ENCODE measurements at regions not wholly inside any gene's neighbourhood (a gene's known extent, or its start where the extent isn't known, plus 50 kb on each side); places are given as distances from the start of the nearest gene placed in this dataset.
"Not testable (repeated sequence)": the region's sequence is repeated elsewhere in the genome, so short reads cannot be mapped to it uniquely, and the experiment has no call there.

DNA sequence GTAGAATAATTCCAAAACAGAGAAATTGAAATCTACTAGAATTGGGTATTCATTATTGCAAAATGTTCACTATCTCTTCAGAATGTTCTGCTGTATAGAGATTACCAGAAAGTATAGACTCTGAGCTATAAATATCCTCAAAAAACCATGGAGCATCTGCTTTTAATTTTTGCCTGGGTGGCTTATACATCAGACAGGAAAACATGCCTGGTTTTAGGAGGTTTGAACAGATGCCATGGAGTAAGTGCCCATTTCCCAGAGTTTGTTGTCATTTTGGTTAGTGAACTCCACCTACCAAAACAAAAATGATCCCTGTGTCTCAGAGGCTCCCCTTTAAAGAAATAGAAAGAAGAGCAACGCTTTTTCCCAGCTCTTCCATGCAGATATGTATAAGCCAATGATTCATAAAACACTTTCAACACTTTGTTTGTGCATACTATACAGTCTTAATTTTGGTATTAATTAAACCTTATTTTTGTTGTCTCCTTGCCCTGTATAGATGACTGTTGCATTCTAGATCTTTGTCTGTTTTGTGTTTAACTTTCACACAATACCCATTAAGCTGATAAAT, 68.7 kb downstream of the MEPE start:
- DNase-seq (ENCODE audit: low read depth) = no peak

- DNase-seq (ENCODE audit: low read depth) = no peak
Measured at GRCh38 chr4:87904639-87905160, 70.8 kb upstream of the SPP1 start.

- no peak for DNase-seq (ENCODE audit: low read depth)
Measured at GRCh38 chr4:87908336-87908735, 67.2 kb upstream of the SPP1 start.

DNA sequence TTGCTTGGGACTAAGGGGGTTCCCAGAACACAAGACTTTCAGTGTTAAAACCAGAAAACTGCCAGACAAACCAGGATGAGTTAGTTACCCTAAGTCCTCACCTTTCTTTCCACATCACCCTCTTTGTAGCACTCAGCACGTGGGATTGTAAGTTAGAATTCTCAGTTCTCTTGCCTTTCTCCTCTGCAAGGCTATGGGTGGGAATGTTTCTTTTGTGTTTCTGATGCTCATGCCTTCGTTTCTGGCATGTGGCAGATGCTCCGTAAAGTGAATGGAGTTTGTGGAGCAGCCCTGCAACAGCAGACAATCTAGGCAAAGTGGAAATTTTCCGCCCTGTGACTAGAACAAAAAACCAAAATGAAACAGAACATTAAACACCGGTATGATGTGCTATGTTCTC, 64.7 kb upstream of the SPP1 start:
- DNase-seq (ENCODE audit: low read depth) = no peak

DNA sequence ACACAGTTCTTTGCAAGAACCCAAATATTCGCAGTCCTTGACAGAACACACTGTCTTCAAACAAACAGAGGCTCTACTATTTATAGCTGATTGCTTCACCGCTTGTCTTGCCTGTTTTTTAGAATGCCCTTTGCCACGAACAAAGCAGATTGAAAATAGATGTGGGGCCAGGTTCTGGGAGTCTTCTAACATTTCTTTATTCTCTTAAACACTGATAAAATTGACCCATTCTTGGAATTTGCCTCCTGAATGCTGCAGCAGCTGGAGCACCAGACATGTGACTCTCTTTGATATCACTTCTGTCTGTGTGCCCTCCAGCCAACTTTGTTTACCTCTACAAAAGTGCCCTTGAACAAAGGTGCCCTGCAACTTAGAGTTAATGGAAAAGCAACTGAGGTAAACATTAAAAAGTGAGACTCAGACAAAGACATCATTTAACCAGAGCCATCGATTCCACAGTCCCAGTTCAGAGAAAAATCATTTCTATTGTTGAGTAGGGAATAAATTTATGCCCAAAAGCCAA, 64.2 kb upstream of the SPP1 start:
- no peak for DNase-seq (ENCODE audit: low read depth)

DNA sequence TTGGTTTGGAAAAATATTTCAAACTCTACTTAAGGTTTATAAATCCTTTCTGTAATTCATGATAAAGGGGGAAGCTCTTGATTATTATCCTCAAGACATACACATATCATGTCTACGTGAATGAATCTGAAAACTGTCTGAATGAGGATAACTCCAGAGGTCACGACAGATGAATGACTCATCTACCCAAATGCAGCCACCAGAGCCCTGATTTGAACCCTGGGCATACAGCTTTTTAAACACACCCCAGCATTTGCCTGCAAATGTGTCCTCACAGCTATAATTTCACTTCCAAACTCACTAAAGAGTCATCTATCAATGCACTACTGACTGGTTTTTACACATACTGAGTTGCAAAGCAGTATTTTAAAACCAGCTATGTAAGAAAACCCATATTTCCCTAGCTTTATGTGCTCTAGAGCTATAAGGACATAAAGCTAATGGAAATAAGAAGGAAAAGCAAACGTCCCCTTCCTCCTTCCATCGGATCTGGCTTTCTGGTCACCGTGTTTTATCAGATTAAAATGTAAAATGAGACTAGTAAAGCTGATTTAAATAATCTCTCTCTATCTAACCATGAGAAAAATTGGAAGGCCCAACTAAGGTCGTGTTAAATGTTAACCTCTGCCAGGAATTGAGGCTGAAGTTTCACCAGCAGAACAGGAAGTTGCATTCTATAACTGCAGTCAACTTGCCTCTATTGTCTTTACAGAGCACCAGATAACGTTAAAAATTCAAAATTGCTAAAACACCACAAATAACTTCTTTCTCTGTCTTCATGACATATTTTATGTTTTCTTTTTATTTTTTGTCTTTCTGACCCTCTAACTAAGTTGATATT, 63.1 kb upstream of the SPP1 start:
- peak; percentile 2 for DNase-seq (ENCODE audit: low read depth)

DNA sequence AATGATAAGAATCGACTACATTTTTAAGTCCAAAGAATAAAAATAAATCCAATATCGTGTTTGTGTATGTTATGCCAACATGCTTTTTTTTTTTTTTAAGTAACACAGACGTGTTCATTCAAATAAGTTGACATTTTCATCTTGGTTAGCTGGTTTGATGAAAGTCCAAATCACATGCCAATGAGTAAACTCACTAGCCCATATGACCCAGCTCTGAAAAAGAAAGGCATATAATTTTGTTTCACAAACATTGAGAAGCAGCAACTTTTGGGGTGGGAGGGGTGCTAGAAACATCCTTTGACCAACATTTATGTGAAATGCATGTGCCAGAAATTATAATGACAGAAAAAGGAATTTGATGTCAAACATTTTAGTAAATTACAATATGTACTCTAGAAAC, 61.6 kb upstream of the SPP1 start:
- DNase-seq (ENCODE audit: low read depth) = peak; percentile 5

DNA sequence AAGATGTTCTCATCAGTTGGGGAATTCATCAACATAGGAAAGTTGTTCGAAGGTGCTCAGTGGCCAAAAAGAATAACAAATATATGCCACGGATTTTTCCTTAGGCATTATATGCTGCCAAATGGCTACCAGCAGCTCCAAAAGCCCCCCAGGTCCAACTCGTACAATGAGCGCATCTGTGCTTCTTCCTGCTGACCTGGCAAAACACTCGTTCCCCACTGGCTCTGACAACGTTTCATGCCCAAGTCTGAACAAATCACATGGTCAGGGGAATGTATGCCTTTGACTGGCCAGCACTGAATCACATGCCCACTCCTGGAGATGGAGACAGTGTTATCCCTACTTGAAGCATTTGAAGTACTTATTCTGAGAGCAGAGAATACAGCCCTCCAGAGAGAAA, 59.9 kb upstream of the SPP1 start:
- no peak for DNase-seq (ENCODE audit: low read depth)

- peak; percentile 7 for DNase-seq (ENCODE audit: low read depth)
Measured at GRCh38 chr4:87916626-87917025, 58.9 kb upstream of the SPP1 start.

GRCh38 chr4:87917911-87918310, 57.6 kb upstream of the SPP1 start:
- not testable (repeated sequence) for DNase-seq (ENCODE audit: low read depth)

DNA sequence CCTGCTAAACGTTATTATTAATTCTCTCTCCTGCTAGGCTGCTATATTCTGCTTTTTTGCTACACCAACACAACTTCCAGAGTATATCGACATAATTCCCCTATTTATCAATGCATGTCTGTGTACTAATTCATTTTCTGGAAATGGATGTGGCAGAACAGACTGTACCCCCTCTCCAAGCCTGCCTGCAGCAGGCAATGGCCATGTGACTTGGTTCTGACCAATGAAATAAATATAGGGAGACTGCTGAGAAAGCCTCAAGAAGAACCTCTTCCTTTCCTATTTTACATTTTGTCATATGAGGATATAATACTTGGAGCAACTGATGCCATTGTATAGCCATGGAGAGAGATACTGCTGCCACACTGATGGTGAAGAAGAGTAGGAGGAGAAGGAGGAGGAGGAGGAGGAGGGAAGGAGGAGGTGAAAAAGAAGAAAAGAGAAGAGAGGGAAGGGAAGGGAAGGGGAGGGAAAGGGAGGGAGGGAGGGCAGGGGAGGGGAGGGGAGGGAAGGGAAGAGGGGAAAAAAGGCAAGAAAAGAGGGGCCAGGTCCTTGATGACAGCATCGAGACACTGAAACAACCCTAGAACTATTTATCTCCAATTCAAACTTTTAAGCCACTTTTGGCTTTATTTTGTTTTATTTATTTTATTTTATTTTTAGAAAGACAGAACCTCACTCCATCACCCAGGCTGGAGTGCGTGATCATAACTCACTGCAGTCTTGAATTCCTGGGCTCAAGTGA, 57.0 kb upstream of the SPP1 start:
- no peak for DNase-seq (ENCODE audit: low read depth)

DNA sequence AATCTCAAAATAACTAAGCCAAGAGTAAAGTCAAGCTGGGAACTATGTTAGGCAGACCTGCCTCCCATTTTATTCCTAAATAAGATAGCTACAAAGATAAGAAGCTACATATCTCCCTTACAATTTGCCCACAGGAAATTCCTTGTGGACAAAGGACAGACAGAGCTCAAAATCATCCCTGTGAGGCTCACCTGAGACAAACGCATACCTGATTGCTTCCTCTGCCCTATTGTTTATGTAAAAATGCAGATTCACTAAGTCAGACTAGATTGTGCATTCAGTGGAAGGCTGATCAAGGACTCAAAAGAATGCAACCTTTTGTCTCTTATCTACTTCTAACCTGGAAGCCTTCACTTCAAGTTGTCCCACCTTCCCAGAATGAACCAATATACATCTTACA, 56.2 kb upstream of the SPP1 start:
- not testable (repeated sequence) for DNase-seq (ENCODE audit: low read depth)

- DNase-seq (ENCODE audit: low read depth) = no peak
Measured at GRCh38 chr4:87919941-87920340, 55.6 kb upstream of the SPP1 start.

DNA sequence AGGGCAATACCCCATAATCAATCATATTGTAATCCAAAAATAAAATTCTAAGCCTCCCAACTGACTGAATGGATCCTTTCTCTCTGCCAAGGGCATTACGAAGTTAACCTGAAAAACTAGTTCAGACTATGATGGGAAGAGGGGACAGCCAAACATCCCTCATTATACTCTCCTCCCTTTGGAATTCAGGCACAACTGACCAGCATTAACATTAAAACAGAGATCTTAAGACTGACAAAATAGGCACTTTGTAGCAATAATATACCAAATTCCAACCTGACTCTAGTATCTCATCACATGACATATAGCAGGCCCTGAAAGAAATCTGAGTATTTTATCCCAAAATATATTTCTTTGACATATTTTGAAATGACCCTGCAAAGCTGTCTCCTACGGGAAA, 55.0 kb upstream of the SPP1 start:
- DNase-seq (ENCODE audit: low read depth) = no peak

- not testable (repeated sequence) for DNase-seq (ENCODE audit: low read depth)
Measured at GRCh38 chr4:87921626-87922479, 53.7 kb upstream of the SPP1 start.

DNA sequence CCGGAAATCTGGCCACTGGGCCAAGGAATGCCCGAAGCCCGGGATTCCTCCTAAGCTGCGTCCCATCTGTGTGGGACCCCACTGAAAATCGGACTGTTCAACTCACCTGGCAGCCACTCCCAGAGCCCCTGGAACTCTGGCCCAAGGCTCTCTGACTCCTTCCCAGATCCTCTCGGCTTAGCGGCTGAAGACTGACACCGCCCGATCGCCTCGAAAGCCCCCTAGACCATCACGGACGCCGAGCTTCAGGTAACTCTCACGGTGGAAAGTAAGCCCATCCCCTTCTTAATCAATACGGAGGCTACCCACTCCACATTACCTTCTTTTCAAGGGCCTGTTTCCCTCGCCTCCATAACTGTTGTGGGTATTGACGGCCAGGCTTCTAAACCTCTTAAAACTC, 51.4 kb upstream of the SPP1 start:
- DNase-seq (ENCODE audit: low read depth) = not testable (repeated sequence)

Measured in M059J (cell line).